Tibial nerve (tissue), 4 donors: ENCODE measurements at regions not wholly inside any gene's neighbourhood (a gene's known extent, or its start where the extent isn't known, plus 50 kb on each side); places are given as distances from the start of the nearest gene placed in this dataset.

Experiments used
- DNase-seq, 2 donors: peaks; one replicate each; pipeline ENCODE4 v3.0.0-alpha.2; 2019; ENCODE audit warnings: low spot score in 2 of 2
- H3K27ac ChIP-seq, 4 donors: fragments of 200-600 bp; sonication (generic) in 3 of 4; one replicate each; pipeline ENCODE4 v1.5.1; 2017 to 2019; ENCODE audit warnings: mild to moderate bottlenecking in 1 of 4
- H3K27me3 ChIP-seq, 2 donors: fragments of 200-600 bp; sonication (generic) in 1 of 2; one replicate each; pipeline versions ENCODE4 v1.5.1 to v1.6.0; 2017 to 2019
- H3K36me3 ChIP-seq, 3 donors: fragments of 200-600 bp; sonication (generic); one replicate each; pipeline ENCODE4 v1.5.1; 2018 to 2019
- H3K4me1 ChIP-seq, 4 donors: fragments of 200-600 bp; sonication (generic) in 3 of 4; one replicate each; pipeline ENCODE4 v1.5.1; 2017 to 2019
- H3K4me3 ChIP-seq, 4 donors: fragments of 200-600 bp; sonication (generic) in 3 of 4; one replicate each; pipeline ENCODE4 v1.5.1; 2017 to 2019; ENCODE audit warnings: mild to moderate bottlenecking in 1 of 4, moderate library complexity in 1 of 4
- H3K9me3 ChIP-seq, 4 donors: fragments of 200-600 bp; sonication (generic) in 3 of 4; one replicate each; pipeline ENCODE4 v1.5.1; 2017 to 2019
- EP300 ChIP-seq, 2 donors: sonication (generic); formaldehyde crosslinking; IDR thresholded peaks; one replicate each; pipeline ENCODE4 v1.6.1; 2017; ENCODE audit warnings: antibody characterized with exemption in 2 of 2, mild to moderate bottlenecking in 1 of 2
- POLR2A ChIP-seq, 2 donors: fragments of 450-650 bp; IDR thresholded peaks; one replicate each; pipeline ENCODE4 v1.6.1; 2017; ENCODE audit warnings: antibody characterized with exemption in 2 of 2, mild to moderate bottlenecking in 2 of 2, moderate library complexity in 2 of 2
- WGBS, 2 donors: methylation state at CpG; one replicate each; pipeline ENCODE4 v1.1.5; 2018; 5-methylcytosine and 5-hydroxymethylcytosine counted together
- TF ChIP-seq, protein P1 (sequence below), 5 experiments: fragments of 200-600 bp in 3 of 5; fragments of 450-650 bp in 2 of 5; sonication (generic) in 3 of 5; IDR thresholded peaks; one replicate each; pipeline ENCODE4 v1.5.1; 2016 to 2019; ENCODE audit warnings: antibody characterized with exemption in 5 of 5, mild to moderate bottlenecking in 3 of 5, moderate library complexity in 2 of 5

DNA sequence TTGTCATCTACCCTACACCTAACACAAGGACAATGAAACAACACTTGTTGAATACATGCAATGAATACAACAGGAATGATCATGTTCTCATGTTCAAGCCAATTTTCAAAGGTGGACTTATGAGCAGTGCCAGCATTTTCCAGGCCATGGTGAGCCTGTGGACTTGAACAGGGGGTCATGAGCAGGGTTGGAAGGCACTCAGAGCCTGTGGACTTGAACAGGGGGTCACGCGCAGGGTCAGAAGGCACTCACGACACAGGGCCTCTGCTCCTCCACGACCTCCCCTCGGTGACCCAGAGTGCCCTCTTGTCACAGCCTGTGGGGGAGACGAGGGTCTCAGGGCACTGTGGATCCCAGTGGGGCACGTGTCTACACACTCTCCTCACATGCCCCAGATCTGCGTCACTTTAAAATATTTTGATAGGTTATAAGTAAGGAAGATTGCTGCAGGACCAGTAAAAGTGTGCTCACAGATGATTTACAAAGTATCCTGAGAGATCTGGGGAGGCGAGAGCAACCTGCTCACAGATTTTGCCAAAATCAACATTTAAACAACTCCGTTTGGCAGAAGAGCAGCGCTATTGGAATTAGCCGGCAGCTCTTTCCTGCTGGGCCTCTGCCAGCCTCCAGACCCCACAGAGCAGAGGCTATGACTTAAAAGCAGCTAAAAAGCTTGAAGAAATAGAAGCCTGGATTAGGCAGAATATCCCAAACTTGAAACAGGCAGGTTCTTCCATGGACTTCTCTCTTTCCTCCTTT is 121.9 kb downstream of the TMEM18 start:
- no peaks in the 10 kb centered on the region for H3K36me3 ChIP-seq
- WGBS, 2 donors, result 47% methylated on average over 12 of the region's 12 CpGs
- H3K9me3 ChIP-seq, result no peaks in the 10 kb centered on the region
- no peak overlapping the region for H3K27ac ChIP-seq
- H3K4me1 ChIP-seq, result peaks cover 0 to 12% (median 0%) of the 10 kb centered on the region in 4 donors
- no peak overlapping the region for H3K4me3 ChIP-seq
- H3K27me3 ChIP-seq, result no peaks in the 10 kb centered on the region
- TF ChIP-seq, protein P1, sequence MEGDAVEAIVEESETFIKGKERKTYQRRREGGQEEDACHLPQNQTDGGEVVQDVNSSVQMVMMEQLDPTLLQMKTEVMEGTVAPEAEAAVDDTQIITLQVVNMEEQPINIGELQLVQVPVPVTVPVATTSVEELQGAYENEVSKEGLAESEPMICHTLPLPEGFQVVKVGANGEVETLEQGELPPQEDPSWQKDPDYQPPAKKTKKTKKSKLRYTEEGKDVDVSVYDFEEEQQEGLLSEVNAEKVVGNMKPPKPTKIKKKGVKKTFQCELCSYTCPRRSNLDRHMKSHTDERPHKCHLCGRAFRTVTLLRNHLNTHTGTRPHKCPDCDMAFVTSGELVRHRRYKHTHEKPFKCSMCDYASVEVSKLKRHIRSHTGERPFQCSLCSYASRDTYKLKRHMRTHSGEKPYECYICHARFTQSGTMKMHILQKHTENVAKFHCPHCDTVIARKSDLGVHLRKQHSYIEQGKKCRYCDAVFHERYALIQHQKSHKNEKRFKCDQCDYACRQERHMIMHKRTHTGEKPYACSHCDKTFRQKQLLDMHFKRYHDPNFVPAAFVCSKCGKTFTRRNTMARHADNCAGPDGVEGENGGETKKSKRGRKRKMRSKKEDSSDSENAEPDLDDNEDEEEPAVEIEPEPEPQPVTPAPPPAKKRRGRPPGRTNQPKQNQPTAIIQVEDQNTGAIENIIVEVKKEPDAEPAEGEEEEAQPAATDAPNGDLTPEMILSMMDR (IDR thresholded peaks at IDR 0.05), result no peak
- TF ChIP-seq POLR2A (IDR thresholded peaks at IDR 0.05) (no peak), EP300 (IDR thresholded peaks at IDR 0.05) (no peak)
- no peak for DNase-seq

DNA sequence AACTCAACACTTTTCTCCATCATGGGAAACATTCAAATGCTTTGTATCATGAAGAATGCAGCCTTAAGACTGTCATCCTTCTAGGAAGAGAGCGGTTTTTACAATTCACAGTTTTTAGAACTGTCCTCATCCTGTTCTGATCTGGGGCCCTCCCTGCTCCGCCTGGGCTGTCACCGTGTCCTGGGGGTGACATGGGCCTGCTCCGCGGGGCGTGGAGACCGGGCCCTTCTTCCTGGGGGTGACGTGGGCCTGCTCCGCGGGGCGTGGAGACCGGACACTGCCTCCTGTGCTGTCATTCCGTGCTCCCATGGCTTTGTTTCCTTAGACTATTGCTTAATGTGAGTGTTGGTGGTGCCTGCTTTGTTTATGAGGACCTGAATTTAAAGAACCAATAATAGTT is 122.8 kb downstream of the TMEM18 start:
- H3K36me3 ChIP-seq, result no peaks in the 10 kb centered on the region
- no peak overlapping the region for H3K27ac ChIP-seq
- no peaks in the 10 kb centered on the region for H3K9me3 ChIP-seq
- TF ChIP-seq EP300 (IDR thresholded peaks at IDR 0.05), result no peak
- TF ChIP-seq POLR2A (IDR thresholded peaks at IDR 0.05), result no peak
- TF ChIP-seq, protein P1 (IDR thresholded peaks at IDR 0.05), result no peak
- no peak overlapping the region for H3K4me3 ChIP-seq
- no peaks in the 10 kb centered on the region for H3K27me3 ChIP-seq
- H3K4me1 ChIP-seq, result peaks cover 0 to 12% (median 0%) of the 10 kb centered on the region in 4 donors
- 75 to 81% methylated on average over 13 of the region's 13 CpGs for WGBS, 2 donors
- no peak for DNase-seq

DNA sequence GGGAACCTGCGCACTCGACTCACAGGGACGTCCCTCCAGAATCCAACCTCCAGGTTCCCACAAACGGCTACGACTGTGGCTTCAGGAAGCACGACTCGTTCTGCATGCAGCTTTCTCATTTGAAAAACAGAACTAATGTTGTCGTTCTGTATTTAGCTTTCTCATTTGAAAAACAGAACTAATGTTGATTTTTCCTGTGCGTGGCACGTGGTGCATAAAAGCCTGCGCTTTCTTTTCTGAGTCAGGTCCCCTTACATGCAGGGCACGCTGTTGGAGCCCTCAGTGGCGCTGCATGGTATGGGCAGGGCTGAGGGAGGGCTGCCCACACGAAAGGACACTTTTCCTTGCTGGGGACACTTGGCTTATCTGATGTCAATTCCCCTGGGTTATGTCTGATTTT is 124.3 kb downstream of the TMEM18 start:
- Histone ChIP-seq H3K9me3 (no peaks in the 10 kb centered on the region), H3K27me3 (no peaks in the 10 kb centered on the region), H3K36me3 (no peaks in the 10 kb centered on the region), H3K27ac (no peak overlapping the region), H3K4me3 (no peak overlapping the region), H3K4me1 (peaks cover 0 to 12% (median 0%) of the 10 kb centered on the region in 4 donors)
- WGBS, 2 donors, result 69 to 74% methylated on average over 14 of the region's 14 CpGs
- DNase-seq, result no peak
- TF ChIP-seq, protein P1 (IDR thresholded peaks at IDR 0.05), result no peak
- no peak for TF ChIP-seq POLR2A (IDR thresholded peaks at IDR 0.05)

DNA sequence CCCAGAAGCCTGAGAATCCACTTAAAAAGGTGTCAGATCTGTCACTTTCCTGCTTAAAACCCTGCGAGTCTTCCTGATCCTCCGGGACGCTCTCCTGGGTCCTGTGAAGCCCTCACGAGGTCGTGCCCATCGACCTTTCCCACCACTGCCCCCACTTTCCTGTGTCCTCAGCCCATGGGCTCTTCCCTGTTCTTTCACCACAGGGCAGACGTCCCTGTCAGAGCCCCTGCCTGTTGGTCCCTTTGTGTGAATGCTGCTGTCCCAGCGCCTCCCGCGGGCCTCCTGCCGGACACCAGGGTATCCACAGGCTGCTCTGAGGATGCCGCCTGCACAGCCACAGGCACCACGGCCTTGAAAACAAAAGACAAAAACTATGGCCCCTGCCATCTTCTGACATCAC is 125.6 kb downstream of the TMEM18 start:
- peaks cover 0 to 12% (median 0%) of the 10 kb centered on the region in 4 donors for H3K4me1 ChIP-seq
- H3K27ac ChIP-seq, result no peak overlapping the region
- WGBS, 2 donors, result 79 to 80% methylated on average over 13 of the region's 13 CpGs
- H3K36me3 ChIP-seq, result no peaks in the 10 kb centered on the region
- H3K9me3 ChIP-seq, result no peaks in the 10 kb centered on the region
- no peaks in the 10 kb centered on the region for H3K27me3 ChIP-seq
- no peak overlapping the region for H3K4me3 ChIP-seq
- no peak for DNase-seq
- TF ChIP-seq, protein P1 (IDR thresholded peaks at IDR 0.05), result no peak
- TF ChIP-seq POLR2A (IDR thresholded peaks at IDR 0.05) (no peak), EP300 (IDR thresholded peaks at IDR 0.05) (no peak)

DNA sequence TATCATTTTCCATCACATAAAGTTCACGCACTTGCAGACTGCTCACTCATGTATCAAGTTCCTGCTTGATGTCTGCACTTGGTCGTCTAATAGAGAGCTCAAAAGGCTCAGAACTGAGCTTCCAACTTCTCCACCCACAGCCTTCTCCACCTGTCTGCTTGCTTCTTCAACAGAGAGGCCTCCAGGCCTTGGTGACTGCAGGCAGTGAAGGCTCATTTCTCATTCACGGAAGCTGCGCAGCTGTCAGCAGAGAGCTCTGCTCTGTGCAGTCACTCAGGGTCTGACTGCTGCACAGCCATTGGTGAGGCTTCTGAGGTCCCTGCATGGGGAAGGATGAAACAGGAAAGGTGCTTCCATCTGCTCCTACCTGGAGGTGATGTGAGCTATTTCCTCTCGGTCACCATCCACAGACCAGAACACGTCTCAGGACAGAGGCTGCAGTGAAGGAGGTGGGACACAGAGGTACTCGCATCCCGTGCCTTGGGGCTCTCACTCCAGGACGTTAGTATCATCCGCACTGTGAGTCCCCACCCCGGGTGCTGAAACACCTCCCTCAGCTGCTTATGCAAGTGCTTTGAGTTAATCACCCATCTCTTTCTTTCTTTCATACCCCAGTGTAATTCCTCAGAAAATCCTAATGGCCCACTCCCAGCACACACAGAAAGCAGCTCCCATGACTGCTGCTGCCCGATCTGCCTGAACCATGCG is 126.2 kb downstream of the TMEM18 start:
- H3K9me3 ChIP-seq, result no peaks in the 10 kb centered on the region
- WGBS, 2 donors, result 83 to 88% methylated on average over 13 of the region's 13 CpGs
- H3K36me3 ChIP-seq, result no peaks in the 10 kb centered on the region
- no peak overlapping the region for H3K4me3 ChIP-seq
- H3K27ac ChIP-seq, result no peak overlapping the region
- DNase-seq, result no peak
- TF ChIP-seq EP300 (IDR thresholded peaks at IDR 0.05) (no peak), POLR2A (IDR thresholded peaks at IDR 0.05) (no peak)
- TF ChIP-seq, protein P1 (IDR thresholded peaks at IDR 0.05), result no peak
- H3K27me3 ChIP-seq, result no peaks in the 10 kb centered on the region
- peaks cover 0 to 10% (median 0%) of the 10 kb centered on the region in 4 donors for H3K4me1 ChIP-seq
